Neural progenitor cell (in vitro differentiated cells): ENCODE measurements at regions not wholly inside any gene's neighbourhood (a gene's known extent, or its start where the extent isn't known, plus 50 kb on each side); places are given as distances from the start of the nearest gene placed in this dataset.

ENCODE experiments used
- DNase-seq: peaks from one replicate; pipeline ENCODE4 v3.0.0-alpha.2; 2016; ENCODE audit warnings: low spot score
- H2AFZ ChIP-seq: fragments of 200-600 bp; sonication (generic); replicated peaks from 2 replicates; pipeline ENCODE4 v1.6.1; 2016; ENCODE audit warnings: antibody characterized with exemption
- H3F3A ChIP-seq: fragments of 200-600 bp; sonication (generic); 2 replicates; pipeline ENCODE4 v1.6.1; 2016; ENCODE audit warnings: antibody characterized with exemption, low read depth
- H3K27ac ChIP-seq: fragments of 200-600 bp; sonication (generic); 2 replicates; pipeline ENCODE4 v1.5.1; 2016; ENCODE audit warnings: mild to moderate bottlenecking
- H3K27me3 ChIP-seq: fragments of 200-600 bp; sonication (generic); 2 replicates; pipeline ENCODE4 v1.6.1; 2016; ENCODE audit warnings: mild to moderate bottlenecking, moderate library complexity
- H3K36me3 ChIP-seq: fragments of 200-600 bp; sonication (generic); 2 replicates; pipeline ENCODE4 v1.5.1; 2016
- H3K4me1 ChIP-seq: fragments of 200-600 bp; sonication (generic); 2 replicates; pipeline ENCODE4 v1.6.1; 2016; ENCODE audit warnings: mixed run types
- H3K4me2 ChIP-seq: fragments of 200-600 bp; sonication (generic); 2 replicates; pipeline ENCODE4 v1.6.1; 2016
- H3K4me3 ChIP-seq: fragments of 200-600 bp; sonication (generic); 2 replicates; pipeline ENCODE4 v1.5.1; 2016
- H3K79me2 ChIP-seq: fragments of 200-600 bp; sonication (generic); 2 replicates; pipeline ENCODE4 v1.6.1; 2016; ENCODE audit warnings: low read depth
- H3K9ac ChIP-seq: fragments of 200-600 bp; sonication (generic); 2 replicates; pipeline ENCODE4 v1.6.1; 2016
- H3K9me3 ChIP-seq: fragments of 200-600 bp; sonication (generic); 2 replicates; pipeline ENCODE4 v1.5.1; 2016; ENCODE audit warnings: low read depth
- H4K20me1 ChIP-seq: fragments of 200-600 bp; sonication (generic); 2 replicates; pipeline ENCODE4 v1.6.1; 2016; ENCODE audit warnings: low read depth
- H3K27ac Mint-ChIP-seq: 3 replicates; pipeline ENCODE4 v1.8.0; 2021; ENCODE audit warnings: mixed read lengths
- H3K27me3 Mint-ChIP-seq: 2 replicates; pipeline ENCODE4 v1.8.0; 2022; ENCODE audit warnings: low read depth, mild to moderate bottlenecking, inconsistent platforms, moderate library complexity, mixed read lengths; ENCODE audit not compliant: insufficient read depth
- H3K36me3 Mint-ChIP-seq: 3 replicates; pipeline ENCODE4 v1.8.0; 2021; ENCODE audit warnings: mixed read lengths
- H3K4me1 Mint-ChIP-seq: 3 replicates; pipeline ENCODE4 v1.8.0; 2021; ENCODE audit warnings: mixed read lengths
- H3K4me3 Mint-ChIP-seq: 3 replicates; pipeline ENCODE4 v1.8.0; 2021; ENCODE audit warnings: mild to moderate bottlenecking, moderate library complexity, mixed read lengths
- H3K9me3 Mint-ChIP-seq: 3 replicates; pipeline ENCODE4 v1.8.0; 2020; ENCODE audit warnings: mixed read lengths
- EZH2 ChIP-seq: fragments of 200-600 bp; sonication (generic); IDR thresholded peaks from 2 replicates; pipeline ENCODE4 v1.6.1; 2017; ENCODE audit warnings: antibody characterized with exemption, mild to moderate bottlenecking, moderate library complexity
- EZH2phosphoT487 ChIP-seq: fragments of 200-600 bp; sonication (generic); IDR thresholded peaks from 2 replicates; pipeline ENCODE4 v1.6.1; 2017; ENCODE audit warnings: antibody characterized with exemption
- TF ChIP-seq, protein P1 (sequence below): fragments of 200-600 bp; sonication (generic); IDR thresholded peaks from 2 replicates; pipeline ENCODE4 v1.5.1; 2017; ENCODE audit warnings: antibody characterized with exemption, mild to moderate bottlenecking

DNA sequence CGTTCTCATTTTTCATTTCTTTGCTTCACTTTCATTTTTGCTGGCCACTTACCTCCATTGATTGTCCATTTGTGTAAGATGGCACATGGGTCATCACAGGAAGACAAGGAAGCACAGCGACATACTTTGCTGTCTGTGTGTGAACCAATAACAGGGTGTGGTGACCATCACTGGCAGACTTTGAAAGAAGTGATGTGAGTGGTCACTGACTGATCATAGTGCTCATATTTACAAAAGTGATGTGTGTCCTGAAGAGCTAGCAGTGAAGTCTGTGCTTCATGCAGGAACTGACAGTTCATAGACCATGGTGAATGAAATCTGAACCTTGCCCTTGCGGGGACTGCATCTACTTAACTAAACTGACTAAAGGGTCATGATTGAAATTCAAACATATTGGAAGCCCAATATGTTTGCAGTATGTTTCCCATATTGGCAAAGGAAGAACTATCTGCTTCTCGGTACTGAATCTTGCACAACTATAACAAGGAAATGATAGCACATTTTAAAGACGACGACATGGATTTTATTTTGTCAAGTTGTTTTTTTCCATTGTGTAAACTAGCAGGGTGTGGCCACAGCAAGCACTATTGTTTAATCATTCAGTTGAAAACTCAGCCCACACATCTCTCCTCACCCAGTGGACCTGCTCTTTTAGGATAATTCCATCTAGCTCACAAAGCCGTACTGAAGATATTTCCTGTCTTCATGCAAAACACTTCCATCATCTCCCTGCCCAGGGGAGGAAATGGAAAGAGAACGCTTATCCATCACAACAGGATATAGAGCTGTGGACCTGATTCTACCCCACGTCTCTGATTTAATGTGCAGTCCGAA is 232.0 kb upstream of the ANKRD55 start:
- Mint-ChIP-seq H3K4me3 (no peak overlapping the region), H3K27me3 (peaks cover 5% of the 10 kb centered on the region), H3K27ac (no peak overlapping the region), H3K9me3 (no peaks in the 10 kb centered on the region), H3K36me3 (no peaks in the 10 kb centered on the region), H3K4me1 (peaks cover 15% of the 10 kb centered on the region)
- TF ChIP-seq EZH2phosphoT487, result no peak
- TF ChIP-seq EZH2, result no peak
- TF ChIP-seq, protein P1, sequence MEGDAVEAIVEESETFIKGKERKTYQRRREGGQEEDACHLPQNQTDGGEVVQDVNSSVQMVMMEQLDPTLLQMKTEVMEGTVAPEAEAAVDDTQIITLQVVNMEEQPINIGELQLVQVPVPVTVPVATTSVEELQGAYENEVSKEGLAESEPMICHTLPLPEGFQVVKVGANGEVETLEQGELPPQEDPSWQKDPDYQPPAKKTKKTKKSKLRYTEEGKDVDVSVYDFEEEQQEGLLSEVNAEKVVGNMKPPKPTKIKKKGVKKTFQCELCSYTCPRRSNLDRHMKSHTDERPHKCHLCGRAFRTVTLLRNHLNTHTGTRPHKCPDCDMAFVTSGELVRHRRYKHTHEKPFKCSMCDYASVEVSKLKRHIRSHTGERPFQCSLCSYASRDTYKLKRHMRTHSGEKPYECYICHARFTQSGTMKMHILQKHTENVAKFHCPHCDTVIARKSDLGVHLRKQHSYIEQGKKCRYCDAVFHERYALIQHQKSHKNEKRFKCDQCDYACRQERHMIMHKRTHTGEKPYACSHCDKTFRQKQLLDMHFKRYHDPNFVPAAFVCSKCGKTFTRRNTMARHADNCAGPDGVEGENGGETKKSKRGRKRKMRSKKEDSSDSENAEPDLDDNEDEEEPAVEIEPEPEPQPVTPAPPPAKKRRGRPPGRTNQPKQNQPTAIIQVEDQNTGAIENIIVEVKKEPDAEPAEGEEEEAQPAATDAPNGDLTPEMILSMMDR, result no peak
- H3F3A ChIP-seq, result no peaks in the 10 kb centered on the region
- no peaks in the 10 kb centered on the region for H3K9me3 ChIP-seq
- H3K79me2 ChIP-seq, result no peaks in the 10 kb centered on the region
- H3K4me1 ChIP-seq, result peaks cover 2% of the 10 kb centered on the region
- no peaks in the 10 kb centered on the region for H3K27me3 ChIP-seq
- DNase-seq, result no peak
- no peak overlapping the region for H3K27ac ChIP-seq
- H4K20me1 ChIP-seq, result no peaks in the 10 kb centered on the region
- H3K36me3 ChIP-seq, result no peaks in the 10 kb centered on the region
- no peak overlapping the region for H2AFZ ChIP-seq
- no peak overlapping the region for H3K4me3 ChIP-seq
- no peak overlapping the region for H3K4me2 ChIP-seq
- H3K9ac ChIP-seq, result no peak overlapping the region

DNA sequence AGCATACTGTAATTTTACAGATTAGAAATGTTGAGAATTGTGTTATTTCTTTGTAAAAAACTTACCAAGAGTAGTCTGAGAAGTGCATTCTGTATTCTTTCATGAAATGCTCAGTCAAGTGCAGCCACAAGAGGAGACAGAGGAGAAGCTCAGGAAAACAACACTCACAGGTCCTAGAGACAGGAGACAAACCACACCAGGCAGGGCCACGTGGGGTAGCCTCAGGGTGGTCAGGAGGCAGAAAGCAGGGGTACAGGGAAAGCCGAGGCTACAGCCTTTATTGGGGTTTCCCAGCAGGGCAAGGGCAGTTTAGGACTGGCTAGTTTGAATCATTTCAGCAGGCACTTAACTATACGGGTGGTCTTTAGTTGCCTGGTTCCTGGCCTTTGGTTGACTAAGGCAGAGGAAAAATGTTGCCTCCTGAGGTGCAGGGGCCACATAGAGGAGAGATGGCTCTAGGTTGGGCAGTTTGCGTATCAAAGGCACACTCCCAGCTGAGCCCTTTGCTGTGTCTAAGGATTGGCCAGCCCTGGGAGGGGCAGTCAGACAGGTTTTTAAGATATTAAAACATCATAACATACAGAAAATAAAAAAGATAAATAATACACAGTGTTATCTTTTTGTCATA is 230.9 kb upstream of the ANKRD55 start:
- no peaks in the 10 kb centered on the region for H3K79me2 ChIP-seq
- TF ChIP-seq EZH2phosphoT487, result no peak
- TF ChIP-seq, protein P1, result no peak
- no peak for TF ChIP-seq EZH2
- no peak overlapping the region for H3K9ac ChIP-seq
- no peak overlapping the region for H3K27ac Mint-ChIP-seq
- H3K4me3 Mint-ChIP-seq, result no peak overlapping the region
- H3K36me3 Mint-ChIP-seq, result no peaks in the 10 kb centered on the region
- peaks cover 5% of the 10 kb centered on the region for H3K27me3 Mint-ChIP-seq
- no peaks in the 10 kb centered on the region for H3F3A ChIP-seq
- no peak overlapping the region for H2AFZ ChIP-seq
- no peak overlapping the region for H3K4me2 ChIP-seq
- H3K4me1 Mint-ChIP-seq, result peaks cover 15% of the 10 kb centered on the region
- no peak overlapping the region for H3K4me3 ChIP-seq
- H3K27me3 ChIP-seq, result no peaks in the 10 kb centered on the region
- H3K9me3 ChIP-seq, result no peaks in the 10 kb centered on the region
- H4K20me1 ChIP-seq, result no peaks in the 10 kb centered on the region
- H3K36me3 ChIP-seq, result no peaks in the 10 kb centered on the region
- no peaks in the 10 kb centered on the region for H3K9me3 Mint-ChIP-seq
- no peak overlapping the region for H3K27ac ChIP-seq
- peaks cover 5% of the 10 kb centered on the region for H3K4me1 ChIP-seq
- no peak for DNase-seq

DNA sequence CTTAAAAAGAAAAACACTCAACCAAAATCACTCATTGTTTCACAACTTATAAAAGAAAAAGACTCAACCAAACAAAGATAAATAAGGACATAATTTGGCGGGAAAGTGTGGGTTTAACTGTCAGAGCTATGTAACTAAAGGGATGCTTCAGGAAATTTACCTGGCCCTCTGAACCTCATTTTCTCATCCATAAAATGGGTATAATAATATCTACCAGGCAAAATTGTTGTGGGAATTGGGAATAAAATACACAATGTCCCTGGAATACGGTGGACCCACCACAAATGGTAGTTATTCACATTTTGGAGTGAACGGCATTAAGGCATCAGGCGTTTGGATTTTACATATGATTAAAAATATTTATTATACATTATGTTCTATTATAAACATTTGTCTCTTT is 228.5 kb upstream of the ANKRD55 start:
- Histone ChIP-seq H3K36me3 (no peaks in the 10 kb centered on the region), H2AFZ (no peak overlapping the region), H3K27me3 (no peaks in the 10 kb centered on the region), H4K20me1 (no peaks in the 10 kb centered on the region), H3K27ac (no peak overlapping the region), H3K9ac (no peak overlapping the region), H3K4me2 (no peak overlapping the region), H3K79me2 (no peaks in the 10 kb centered on the region), H3K9me3 (no peaks in the 10 kb centered on the region), H3K4me1 (peaks cover 5% of the 10 kb centered on the region), H3F3A (no peaks in the 10 kb centered on the region), H3K4me3 (no peak overlapping the region)
- Mint-ChIP-seq H3K27ac (no peak overlapping the region), H3K27me3 (peaks cover 2% of the 10 kb centered on the region), H3K9me3 (no peaks in the 10 kb centered on the region), H3K4me3 (no peak overlapping the region), H3K36me3 (no peaks in the 10 kb centered on the region), H3K4me1 (peaks cover 15% of the 10 kb centered on the region)
- TF ChIP-seq, protein P1, result no peak
- TF ChIP-seq EZH2phosphoT487 (no peak), EZH2 (no peak)
- DNase-seq, result no peak
